Body of pancreas (tissue), 4 donors: ENCODE measurements at regions not wholly inside any gene's neighbourhood (a gene's known extent, or its start where the extent isn't known, plus 50 kb on each side); places are given as distances from the start of the nearest gene placed in this dataset.

ENCODE experiments used
- CTCF ChIP-seq, 7 experiments: fragments of 450-650 bp in 4 of 7; fragments of 200-600 bp in 3 of 7; sonication (generic) in 3 of 7; IDR thresholded peaks; one replicate each; pipeline ENCODE4 v1.5.1; 2016 to 2019; ENCODE audit warnings: antibody characterized with exemption in 7 of 7
- POLR2A ChIP-seq, 3 donors: fragments of 450-650 bp; IDR thresholded peaks; one replicate each; pipeline ENCODE4 v1.6.1; 2016; ENCODE audit warnings: antibody characterized with exemption in 3 of 3, mild to moderate bottlenecking in 2 of 3

DNA sequence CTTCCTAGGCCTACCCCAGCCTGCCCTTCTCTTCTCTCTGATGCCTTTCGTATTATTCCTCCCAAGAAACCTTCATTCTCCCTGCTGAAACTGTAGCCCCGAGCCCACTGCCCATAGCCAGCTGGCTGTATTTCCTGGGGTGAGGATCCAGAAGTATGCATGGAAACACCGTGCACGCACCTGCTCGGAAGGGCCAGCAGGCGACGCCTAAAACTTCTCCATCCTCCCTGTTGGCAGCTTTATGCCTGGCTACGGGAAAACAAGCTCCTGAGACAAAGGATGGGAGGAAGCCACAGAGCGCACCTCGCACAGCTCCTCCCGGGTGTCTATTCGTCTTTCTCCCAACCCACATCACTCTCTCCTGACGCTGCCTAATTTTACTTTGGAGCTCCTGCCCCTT, 69.0 kb upstream of the CAPRIN2 start:
- TF ChIP-seq CTCF (IDR thresholded peaks at IDR 0.05) (no peak), POLR2A (IDR thresholded peaks at IDR 0.05) (no peak)
